Endodermal cell (in vitro differentiated cells): ENCODE measurements at regions not wholly inside any gene's neighbourhood (a gene's known extent, or its start where the extent isn't known, plus 50 kb on each side); places are given as distances from the start of the nearest gene placed in this dataset.

Experiments
- DNase-seq: peaks from one replicate; pipeline ENCODE4 v3.0.0-alpha.2; 2017
- H3K27ac ChIP-seq: 2 replicates; pipeline ENCODE4 v1.5.1; 2013; ENCODE audit warnings: mild to moderate bottlenecking, low read depth, low read length, moderate library complexity
- H3K27me3 ChIP-seq: 2 replicates; pipeline ENCODE4 v1.6.1; 2013; ENCODE audit warnings: mild to moderate bottlenecking, low read length, moderate library complexity; ENCODE audit not compliant: insufficient read depth, control insufficient read depth, poor library complexity, severe bottlenecking
- H3K36me3 ChIP-seq: 2 replicates; pipeline ENCODE4 v1.7.0; 2013; ENCODE audit warnings: mild to moderate bottlenecking, low read length, moderate library complexity; ENCODE audit not compliant: control insufficient read depth, insufficient read depth
- H3K4me1 ChIP-seq: one replicate; pipeline ENCODE4 v1.7.0; 2013; ENCODE audit warnings: low read length; ENCODE audit not compliant: control insufficient read depth, insufficient read depth
- H3K4me3 ChIP-seq: 2 replicates; pipeline ENCODE4 v1.5.1; 2013; ENCODE audit warnings: mild to moderate bottlenecking, low read length, moderate library complexity
- H3K9ac ChIP-seq: 2 replicates; pipeline ENCODE4 v1.6.1; 2013; ENCODE audit warnings: mild to moderate bottlenecking, low read length, moderate library complexity; ENCODE audit not compliant: poor library complexity, severe bottlenecking; ENCODE audit errors: extremely low read depth
- H3K9me3 ChIP-seq: 2 replicates; pipeline ENCODE4 v1.6.1; 2013; ENCODE audit warnings: mild to moderate bottlenecking, low read length, moderate library complexity; ENCODE audit not compliant: control insufficient read depth
- H3K27ac Mint-ChIP-seq: 2 replicates; pipeline ENCODE4 v1.8.0; 2020; ENCODE audit warnings: mixed read lengths
- H3K27me3 Mint-ChIP-seq: 2 replicates; pipeline ENCODE4 v1.8.0; 2021; ENCODE audit warnings: mild to moderate bottlenecking, mixed read lengths; ENCODE audit not compliant: insufficient read depth
- H3K36me3 Mint-ChIP-seq: 2 replicates; pipeline ENCODE4 v1.8.0; 2020; ENCODE audit warnings: low read depth, mixed read lengths
- H3K4me1 Mint-ChIP-seq: 2 replicates; pipeline ENCODE4 v1.8.0; 2020; ENCODE audit warnings: mixed read lengths
- H3K4me3 Mint-ChIP-seq: 2 replicates; pipeline ENCODE4 v1.8.0; 2020; ENCODE audit warnings: mild to moderate bottlenecking, moderate library complexity, mixed read lengths
- H3K9me3 Mint-ChIP-seq: 2 replicates; pipeline ENCODE4 v1.8.0; 2020; ENCODE audit warnings: mild to moderate bottlenecking, mixed read lengths
- WGBS, 2 experiments: methylation state at CpG; one replicate each; pipeline versions ENCODE4 v1.1.5 to v1.1.7; 2013; ENCODE audit warnings: missing lambda C conversion rate in 2 of 2, mixed read lengths in 1 of 2; ENCODE audit not compliant: insufficient coverage in 1 of 2, insufficient read length in 1 of 2; 5-methylcytosine and 5-hydroxymethylcytosine counted together
- TF ChIP-seq, protein P1 (sequence below): fragments of 200-600 bp; sonication (generic); conservative IDR thresholded peaks from 2 replicates; pipeline ENCODE4 v1.5.0; 2021; ENCODE audit warnings: antibody characterized with exemption, mild to moderate bottlenecking

GRCh38 chr20:4550740-4551139 lies 135.5 kb upstream of the PRNP start:
- no peak overlapping the region for H3K27ac Mint-ChIP-seq
- H3K4me3 ChIP-seq, result no peak overlapping the region
- no peaks in the 10 kb centered on the region for H3K9me3 Mint-ChIP-seq
- WGBS, 2 experiments, result 94 to 100% methylated on average over 1 of the region's 1 CpG
- H3K9me3 ChIP-seq, result no peaks in the 10 kb centered on the region
- H3K36me3 ChIP-seq, result no peaks in the 10 kb centered on the region
- DNase-seq, result no peak
- no peaks in the 10 kb centered on the region for H3K36me3 Mint-ChIP-seq
- no peak overlapping the region for H3K27ac ChIP-seq
- TF ChIP-seq, protein P1, sequence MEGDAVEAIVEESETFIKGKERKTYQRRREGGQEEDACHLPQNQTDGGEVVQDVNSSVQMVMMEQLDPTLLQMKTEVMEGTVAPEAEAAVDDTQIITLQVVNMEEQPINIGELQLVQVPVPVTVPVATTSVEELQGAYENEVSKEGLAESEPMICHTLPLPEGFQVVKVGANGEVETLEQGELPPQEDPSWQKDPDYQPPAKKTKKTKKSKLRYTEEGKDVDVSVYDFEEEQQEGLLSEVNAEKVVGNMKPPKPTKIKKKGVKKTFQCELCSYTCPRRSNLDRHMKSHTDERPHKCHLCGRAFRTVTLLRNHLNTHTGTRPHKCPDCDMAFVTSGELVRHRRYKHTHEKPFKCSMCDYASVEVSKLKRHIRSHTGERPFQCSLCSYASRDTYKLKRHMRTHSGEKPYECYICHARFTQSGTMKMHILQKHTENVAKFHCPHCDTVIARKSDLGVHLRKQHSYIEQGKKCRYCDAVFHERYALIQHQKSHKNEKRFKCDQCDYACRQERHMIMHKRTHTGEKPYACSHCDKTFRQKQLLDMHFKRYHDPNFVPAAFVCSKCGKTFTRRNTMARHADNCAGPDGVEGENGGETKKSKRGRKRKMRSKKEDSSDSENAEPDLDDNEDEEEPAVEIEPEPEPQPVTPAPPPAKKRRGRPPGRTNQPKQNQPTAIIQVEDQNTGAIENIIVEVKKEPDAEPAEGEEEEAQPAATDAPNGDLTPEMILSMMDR, result no peak
- no peaks in the 10 kb centered on the region for H3K4me1 ChIP-seq
- H3K9ac ChIP-seq, result no peak overlapping the region
- no peak overlapping the region for H3K4me3 Mint-ChIP-seq
- H3K27me3 Mint-ChIP-seq, result no peaks in the 10 kb centered on the region
- H3K4me1 Mint-ChIP-seq, result peaks cover 2% of the 10 kb centered on the region
- H3K27me3 ChIP-seq, result no peaks in the 10 kb centered on the region

- TF ChIP-seq, protein P1, result no peak
- WGBS, 2 experiments, result 85 to 89% methylated on average over 3 to 4 of the region's 4 CpGs
- H3K27ac Mint-ChIP-seq, result no peak overlapping the region
These were observed 136.5 kb upstream of the PRNP start for GRCh38 chr20:4549711-4550259.

DNA sequence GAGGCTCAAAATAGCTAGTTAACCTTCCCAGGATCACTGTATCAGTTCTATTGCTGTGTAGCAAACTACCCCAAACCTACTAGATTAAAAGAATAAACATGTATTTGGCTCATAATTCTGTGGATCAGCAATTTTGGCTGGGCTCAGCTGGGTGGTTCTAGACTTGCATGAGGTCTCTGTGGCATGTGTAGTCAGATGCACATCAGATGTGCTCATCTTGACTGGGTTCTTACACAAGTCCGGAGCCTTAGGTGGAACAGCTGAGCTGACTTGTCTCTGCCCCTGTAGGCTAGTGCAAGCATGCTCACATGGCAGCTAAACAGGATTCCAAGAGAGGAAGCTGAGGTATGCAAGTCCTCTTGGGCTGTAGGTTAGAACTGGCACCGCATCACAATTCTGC lies 137.7 kb upstream of the PRNP start:
- Histone ChIP-seq H3K27ac (no peak overlapping the region), H3K9me3 (no peaks in the 10 kb centered on the region), H3K27me3 (no peaks in the 10 kb centered on the region), H3K36me3 (no peaks in the 10 kb centered on the region), H3K4me3 (no peak overlapping the region), H3K9ac (no peak overlapping the region), H3K4me1 (no peaks in the 10 kb centered on the region)
- H3K27me3 Mint-ChIP-seq, result no peaks in the 10 kb centered on the region
- H3K36me3 Mint-ChIP-seq, result no peaks in the 10 kb centered on the region
- no peak overlapping the region for H3K4me3 Mint-ChIP-seq
- H3K9me3 Mint-ChIP-seq, result no peaks in the 10 kb centered on the region
- H3K27ac Mint-ChIP-seq, result no peak overlapping the region
- no peak for DNase-seq
- H3K4me1 Mint-ChIP-seq, result peaks cover 2% of the 10 kb centered on the region
- WGBS, 2 experiments, result 88 to 93% methylated on average over 1 to 2 of the region's 2 CpGs
- TF ChIP-seq, protein P1, result no peak

More at GRCh38 chr20:4549711-4550259, 136.5 kb upstream of the PRNP start:
- Histone ChIP-seq H3K9ac (no peak overlapping the region), H3K36me3 (no peaks in the 10 kb centered on the region), H3K4me1 (no peaks in the 10 kb centered on the region), H3K27ac (no peak overlapping the region), H3K4me3 (no peak overlapping the region), H3K27me3 (no peaks in the 10 kb centered on the region), H3K9me3 (no peaks in the 10 kb centered on the region)
- H3K4me3 Mint-ChIP-seq, result no peak overlapping the region
- no peaks in the 10 kb centered on the region for H3K36me3 Mint-ChIP-seq
- no peaks in the 10 kb centered on the region for H3K9me3 Mint-ChIP-seq
- H3K4me1 Mint-ChIP-seq, result peaks cover 2% of the 10 kb centered on the region
- no peak for DNase-seq
- no peaks in the 10 kb centered on the region for H3K27me3 Mint-ChIP-seq
